ENCODE measurements at regions not wholly inside any gene's neighbourhood (a gene's known extent, or its start where the extent isn't known, plus 50 kb on each side); places are given as distances from the start of the nearest gene placed in this dataset.

DNA sequence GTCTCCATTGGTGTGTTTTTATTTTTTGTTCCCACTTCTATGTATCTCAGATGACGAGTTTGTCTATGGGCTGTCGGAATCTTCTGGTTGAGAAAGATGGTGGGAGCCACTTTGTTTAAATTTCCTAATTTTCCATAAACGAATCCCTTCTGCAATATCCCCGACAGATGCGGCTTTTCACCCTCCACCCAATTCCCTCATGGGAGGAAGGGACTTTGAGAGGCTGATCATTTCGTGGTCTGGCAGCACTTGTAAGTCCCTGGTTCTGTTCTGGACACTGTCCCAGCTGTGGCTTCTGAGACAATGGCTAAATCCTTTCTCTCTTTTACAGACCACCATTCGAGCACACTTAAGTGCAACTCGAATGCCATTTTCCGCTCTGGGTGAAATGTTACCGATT is 72.2 kb upstream of the PUDP start:
- Histone ChIP-seq H2AFZ (ENCODE audit: low read depth, low read length, severe bottlenecking) (no peak overlapping the region), H3K9me3 (ENCODE audit: insufficient read depth, low read length) (no peaks in the 10 kb centered on the region), H3F3A (ENCODE audit: insufficient read depth) (peaks cover 12% of the 10 kb centered on the region; the same call in 1 of the 2 replicates), H3K4me3 (ENCODE audit: insufficient read depth, low read length, poor library complexity, severe bottlenecking) (peak overlapping the region; percentile 50), H4K20me1 (ENCODE audit: low read depth, low read length) (no peaks in the 10 kb centered on the region), H3K9me2 (replicated peaks; ENCODE audit: insufficient read depth, low read length) (no peaks in the 10 kb centered on the region), H3K79me2 (ENCODE audit: insufficient read depth, low read length) (peaks cover 56% of the 10 kb centered on the region), H3K9ac (ENCODE audit: low read length) (peak overlapping the region; percentile 59), H3K36me3 (ENCODE audit: low read length) (peaks cover 14% of the 10 kb centered on the region), H3K27me3 (ENCODE audit: low read length) (no peaks in the 10 kb centered on the region), H3K27ac (ENCODE audit: low read depth, low read length) (peak overlapping the region; percentile 84), H3K4me2 (ENCODE audit: low read depth, low read length, poor library complexity, severe bottlenecking) (peak overlapping the region; percentile 71)
- TF ChIP-seq, protein P1, sequence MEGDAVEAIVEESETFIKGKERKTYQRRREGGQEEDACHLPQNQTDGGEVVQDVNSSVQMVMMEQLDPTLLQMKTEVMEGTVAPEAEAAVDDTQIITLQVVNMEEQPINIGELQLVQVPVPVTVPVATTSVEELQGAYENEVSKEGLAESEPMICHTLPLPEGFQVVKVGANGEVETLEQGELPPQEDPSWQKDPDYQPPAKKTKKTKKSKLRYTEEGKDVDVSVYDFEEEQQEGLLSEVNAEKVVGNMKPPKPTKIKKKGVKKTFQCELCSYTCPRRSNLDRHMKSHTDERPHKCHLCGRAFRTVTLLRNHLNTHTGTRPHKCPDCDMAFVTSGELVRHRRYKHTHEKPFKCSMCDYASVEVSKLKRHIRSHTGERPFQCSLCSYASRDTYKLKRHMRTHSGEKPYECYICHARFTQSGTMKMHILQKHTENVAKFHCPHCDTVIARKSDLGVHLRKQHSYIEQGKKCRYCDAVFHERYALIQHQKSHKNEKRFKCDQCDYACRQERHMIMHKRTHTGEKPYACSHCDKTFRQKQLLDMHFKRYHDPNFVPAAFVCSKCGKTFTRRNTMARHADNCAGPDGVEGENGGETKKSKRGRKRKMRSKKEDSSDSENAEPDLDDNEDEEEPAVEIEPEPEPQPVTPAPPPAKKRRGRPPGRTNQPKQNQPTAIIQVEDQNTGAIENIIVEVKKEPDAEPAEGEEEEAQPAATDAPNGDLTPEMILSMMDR (IDR thresholded peaks at IDR 0.05; ENCODE audit: insufficient read depth, low read length, poor library complexity, severe bottlenecking), result no peak
- TF ChIP-seq EZH2phosphoT487 (conservative IDR thresholded peaks at IDR 0.05; ENCODE audit: low read length), result no peak

DNA sequence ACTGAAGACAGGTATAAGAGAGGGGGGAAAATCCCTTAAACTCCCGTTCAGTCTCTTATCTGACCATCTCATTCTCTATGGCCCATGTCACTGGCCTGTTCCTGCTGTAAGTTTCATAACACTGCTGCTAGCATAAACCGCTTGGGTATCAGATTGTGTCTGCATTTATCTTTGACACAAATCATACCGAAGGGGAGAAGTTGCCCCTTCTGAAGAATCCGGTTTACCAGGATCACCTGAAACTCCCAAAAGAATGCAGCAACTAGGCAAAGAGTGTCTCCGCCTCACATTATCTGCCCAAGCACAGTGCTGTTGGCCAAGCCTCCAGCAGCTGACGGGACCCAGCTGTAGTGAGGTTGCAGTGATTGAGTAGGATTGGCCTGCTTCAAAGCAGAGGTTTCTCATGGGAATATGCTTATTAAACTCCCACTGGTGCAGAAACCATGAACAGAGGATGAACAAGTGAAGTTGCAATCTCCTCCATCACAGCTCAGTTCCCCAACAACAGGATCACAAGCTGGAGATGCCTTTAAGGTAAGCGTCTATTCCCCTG is 71.3 kb upstream of the PUDP start:
- no peak overlapping the region for H2AFZ ChIP-seq (ENCODE audit: low read depth, low read length, severe bottlenecking)

GRCh38 chrX:7218321-7219152 is 70.6 kb upstream of the PUDP start:
- peaks cover 12% of the 10 kb centered on the region; the same call in 1 of the 2 replicates for H3F3A ChIP-seq (ENCODE audit: insufficient read depth)
- no peaks in the 10 kb centered on the region for H4K20me1 ChIP-seq (ENCODE audit: low read depth, low read length)
- no peak for TF ChIP-seq EZH2phosphoT487 (conservative IDR thresholded peaks at IDR 0.05; ENCODE audit: low read length)
- TF ChIP-seq, protein P1 (IDR thresholded peaks at IDR 0.05; ENCODE audit: insufficient read depth, low read length, poor library complexity, severe bottlenecking), result no peak
- H3K27me3 ChIP-seq (ENCODE audit: low read length), result no peaks in the 10 kb centered on the region
- H3K4me3 ChIP-seq (ENCODE audit: insufficient read depth, low read length, poor library complexity, severe bottlenecking), result peak overlapping the region; percentile 50
- H3K4me2 ChIP-seq (ENCODE audit: low read depth, low read length, poor library complexity, severe bottlenecking), result peak overlapping the region; percentile 71
- H2AFZ ChIP-seq (ENCODE audit: low read depth, low read length, severe bottlenecking), result no peak overlapping the region
- H3K9me2 ChIP-seq (replicated peaks; ENCODE audit: insufficient read depth, low read length), result no peaks in the 10 kb centered on the region
- H3K9me3 ChIP-seq (ENCODE audit: insufficient read depth, low read length), result no peaks in the 10 kb centered on the region
- H3K36me3 ChIP-seq (ENCODE audit: low read length), result peaks cover 14% of the 10 kb centered on the region
- peaks cover 40% of the 10 kb centered on the region for H3K79me2 ChIP-seq (ENCODE audit: insufficient read depth, low read length)
- H3K9ac ChIP-seq (ENCODE audit: low read length), result peak overlapping the region; percentile 35
- peak overlapping the region; percentile 84 for H3K27ac ChIP-seq (ENCODE audit: low read depth, low read length)

More for the DNA sequence above, 71.3 kb upstream of the PUDP start:
- no peaks in the 10 kb centered on the region for H4K20me1 ChIP-seq (ENCODE audit: low read depth, low read length)
- peak overlapping the region; percentile 84 for H3K27ac ChIP-seq (ENCODE audit: low read depth, low read length)
- H3K27me3 ChIP-seq (ENCODE audit: low read length), result no peaks in the 10 kb centered on the region
- H3K9me2 ChIP-seq (replicated peaks; ENCODE audit: insufficient read depth, low read length), result no peaks in the 10 kb centered on the region
- H3K36me3 ChIP-seq (ENCODE audit: low read length), result peaks cover 14% of the 10 kb centered on the region
- peak overlapping the region; percentile 59 for H3K9ac ChIP-seq (ENCODE audit: low read length)
- peak overlapping the region; percentile 50 for H3K4me3 ChIP-seq (ENCODE audit: insufficient read depth, low read length, poor library complexity, severe bottlenecking)
- TF ChIP-seq EZH2phosphoT487 (conservative IDR thresholded peaks at IDR 0.05; ENCODE audit: low read length), result no peak
- TF ChIP-seq, protein P1 (IDR thresholded peaks at IDR 0.05; ENCODE audit: insufficient read depth, low read length, poor library complexity, severe bottlenecking), result no peak
- no peaks in the 10 kb centered on the region for H3K9me3 ChIP-seq (ENCODE audit: insufficient read depth, low read length)
- H3F3A ChIP-seq (ENCODE audit: insufficient read depth), result peaks cover 12% of the 10 kb centered on the region; the same call in 1 of the 2 replicates
- peaks cover 47% of the 10 kb centered on the region for H3K79me2 ChIP-seq (ENCODE audit: insufficient read depth, low read length)
- H3K4me2 ChIP-seq (ENCODE audit: low read depth, low read length, poor library complexity, severe bottlenecking), result peak overlapping the region; percentile 71

All from SU-DHL-6 (cell line).